Duodenal mucosa (tissue), 2 donors: ENCODE measurements at regions not wholly inside any gene's neighbourhood (a gene's known extent, or its start where the extent isn't known, plus 50 kb on each side); places are given as distances from the start of the nearest gene placed in this dataset.

Experiments
- H3K27ac ChIP-seq: one replicate; pipeline ENCODE4 v1.7.0; 2013; ENCODE audit warnings: low read depth, low read length
- H3K27me3 ChIP-seq, 2 donors: one replicate each; pipeline ENCODE4 v1.7.0; 2013; ENCODE audit warnings: low read length in 2 of 2, control low read depth in 1 of 2; ENCODE audit not compliant: insufficient read depth in 2 of 2, control insufficient read depth in 1 of 2
- H3K36me3 ChIP-seq, 2 donors: one replicate each; pipeline ENCODE4 v1.7.0; 2013; ENCODE audit warnings: low read length in 2 of 2, control low read depth in 1 of 2; ENCODE audit not compliant: insufficient read depth in 2 of 2, control insufficient read depth in 1 of 2
- H3K4me1 ChIP-seq, 2 donors: one replicate each; pipeline ENCODE4 v1.7.0; 2013; ENCODE audit warnings: low read length in 2 of 2, control low read depth in 1 of 2; ENCODE audit not compliant: insufficient read depth in 2 of 2, control insufficient read depth in 1 of 2
- H3K4me3 ChIP-seq, 2 donors: one replicate each; pipeline ENCODE4 v1.7.0; 2013; ENCODE audit warnings: low read length in 2 of 2, low read depth in 1 of 2
- H3K9ac ChIP-seq, 2 donors: one replicate each; pipeline ENCODE4 v1.7.0; 2013; ENCODE audit warnings: low read length in 2 of 2, low read depth in 1 of 2
- H3K9me3 ChIP-seq, 2 donors: one replicate each; pipeline ENCODE4 v1.7.0; 2013; ENCODE audit warnings: low read length in 2 of 2, control low read depth in 1 of 2; ENCODE audit not compliant: control insufficient read depth in 1 of 2

GRCh38 chr18:45167631-45168280 is 447.5 kb upstream of the SLC14A2 start:
- Histone ChIP-seq H3K4me3 (no peak overlapping the region), H3K4me1 (peaks cover 10 to 12% of the 10 kb centered on the region in 2 donors), H3K9ac (no peak overlapping the region), H3K9me3 (no peaks in the 10 kb centered on the region), H3K27me3 (no peaks in the 10 kb centered on the region), H3K27ac (no peak overlapping the region), H3K36me3 (no peaks in the 10 kb centered on the region)

- Histone ChIP-seq H3K4me3 (no peak overlapping the region), H3K27ac (no peak overlapping the region), H3K4me1 (peaks cover 10 to 17% of the 10 kb centered on the region in 2 donors), H3K36me3 (no peaks in the 10 kb centered on the region), H3K9me3 (no peaks in the 10 kb centered on the region), H3K27me3 (no peaks in the 10 kb centered on the region), H3K9ac (no peak overlapping the region)
Measured at GRCh38 chr18:45168866-45169600, 446.2 kb upstream of the SLC14A2 start.

GRCh38 chr18:45169610-45170009 is 445.7 kb upstream of the SLC14A2 start:
- no peak overlapping the region for H3K27ac ChIP-seq
- H3K9ac ChIP-seq = no peak overlapping the region
- no peaks in the 10 kb centered on the region for H3K36me3 ChIP-seq

GRCh38 chr18:45171679-45172191 is 443.5 kb upstream of the SLC14A2 start:
- Histone ChIP-seq H3K4me3 (no peak overlapping the region), H3K36me3 (no peaks in the 10 kb centered on the region), H3K9me3 (no peaks in the 10 kb centered on the region), H3K9ac (no peak overlapping the region), H3K27me3 (no peaks in the 10 kb centered on the region), H3K4me1 (peaks cover 6 to 9% of the 10 kb centered on the region in 2 donors), H3K27ac (no peak overlapping the region)

More at GRCh38 chr18:45169610-45170009, 445.7 kb upstream of the SLC14A2 start:
- Histone ChIP-seq H3K4me1 (peaks cover 10 to 17% of the 10 kb centered on the region in 2 donors), H3K4me3 (no peak overlapping the region), H3K9me3 (no peaks in the 10 kb centered on the region), H3K27me3 (no peaks in the 10 kb centered on the region)

- Histone ChIP-seq H3K4me1 (peaks cover 0 to 6% of the 10 kb centered on the region in 2 donors), H3K36me3 (no peaks in the 10 kb centered on the region), H3K9ac (no peak overlapping the region), H3K4me3 (no peak overlapping the region), H3K27me3 (no peaks in the 10 kb centered on the region), H3K27ac (no peak overlapping the region), H3K9me3 (no peaks in the 10 kb centered on the region)
Measured at GRCh38 chr18:45173327-45173726, 441.9 kb upstream of the SLC14A2 start.

- H3K9me3 ChIP-seq = no peaks in the 10 kb centered on the region
- no peak overlapping the region for H3K9ac ChIP-seq
- H3K36me3 ChIP-seq = no peaks in the 10 kb centered on the region
- peaks cover 0 to 6% of the 10 kb centered on the region in 2 donors for H3K4me1 ChIP-seq
- no peaks in the 10 kb centered on the region for H3K27me3 ChIP-seq
- no peak overlapping the region for H3K4me3 ChIP-seq
- H3K27ac ChIP-seq = no peak overlapping the region
Measured at GRCh38 chr18:45173799-45174519, 441.3 kb upstream of the SLC14A2 start.

GRCh38 chr18:45174629-45175136 is 440.6 kb upstream of the SLC14A2 start:
- Histone ChIP-seq H3K4me3 (no peak overlapping the region), H3K27ac (no peak overlapping the region), H3K9ac (no peak overlapping the region), H3K4me1 (peaks cover 0 to 6% of the 10 kb centered on the region in 2 donors), H3K9me3 (no peaks in the 10 kb centered on the region), H3K36me3 (no peaks in the 10 kb centered on the region), H3K27me3 (no peaks in the 10 kb centered on the region)

GRCh38 chr18:45175511-45175910 is 439.8 kb upstream of the SLC14A2 start:
- Histone ChIP-seq H3K36me3 (no peaks in the 10 kb centered on the region), H3K27ac (no peak overlapping the region), H3K9me3 (no peaks in the 10 kb centered on the region), H3K27me3 (no peaks in the 10 kb centered on the region), H3K4me3 (no peak overlapping the region), H3K9ac (no peak overlapping the region), H3K4me1 (peaks cover 0 to 6% of the 10 kb centered on the region in 2 donors)

GRCh38 chr18:45186832-45187231 is 428.4 kb upstream of the SLC14A2 start:
- Histone ChIP-seq H3K36me3 (no peaks in the 10 kb centered on the region), H3K27me3 (no peaks in the 10 kb centered on the region), H3K9me3 (no peaks in the 10 kb centered on the region), H3K27ac (no peak overlapping the region), H3K4me3 (no peak overlapping the region), H3K9ac (no peak overlapping the region), H3K4me1 (no peaks in the 10 kb centered on the region)

GRCh38 chr18:45191795-45192194 is 423.5 kb upstream of the SLC14A2 start:
- no peaks in the 10 kb centered on the region for H3K9me3 ChIP-seq
- H3K4me1 ChIP-seq = no peaks in the 10 kb centered on the region
- H3K27ac ChIP-seq = no peak overlapping the region
- H3K27me3 ChIP-seq = no peaks in the 10 kb centered on the region
- no peaks in the 10 kb centered on the region for H3K36me3 ChIP-seq
- H3K4me3 ChIP-seq = no peak overlapping the region
- no peak overlapping the region for H3K9ac ChIP-seq
